K562 (cell line): ENCODE measurements at regions not wholly inside any gene's neighbourhood (a gene's known extent, or its start where the extent isn't known, plus 50 kb on each side); places are given as distances from the start of the nearest gene placed in this dataset.

Source experiments
- CREB3L1 ChIP-seq: fragments of 450-650 bp; IDR thresholded peaks from 2 replicates; pipeline ENCODE4 v1.6.1; 2014; ENCODE audit warnings: low read depth, mild to moderate bottlenecking, moderate library complexity, borderline replicate concordance
- NCOA1 ChIP-seq: fragments of 450-650 bp; IDR thresholded peaks from 2 replicates; pipeline ENCODE4 v1.6.1; 2016; ENCODE audit warnings: low read depth
- ZNF318 ChIP-seq, 2 experiments: fragments of 450-650 bp; IDR thresholded peaks; 2 replicates each; pipeline ENCODE4 v1.6.1; 2016; ENCODE audit warnings: mild to moderate bottlenecking in 2 of 2, borderline replicate concordance in 1 of 2, low read depth in 1 of 2, moderate library complexity in 1 of 2

GRCh38 chr4:33086331-33086925 is 2366.3 kb downstream of the PCDH7 start (continued):
- TF ChIP-seq ZNF318 (IDR thresholded peaks at IDR 0.05; ENCODE audit: borderline replicate concordance in 1 of 2, low read depth in 1 of 2) = no peak
- TF ChIP-seq CREB3L1 = no peak
- no peak for TF ChIP-seq NCOA1
